PC-3 (cell line): ENCODE measurements at regions not wholly inside any gene's neighbourhood (a gene's known extent, or its start where the extent isn't known, plus 50 kb on each side); places are given as distances from the start of the nearest gene placed in this dataset.

Experiments used
- ATAC-seq: fragments of 200-7000 bp; cut with Tn5 transposase; 2 replicates; pipeline ENCODE4 v1.9.1; 2020; ENCODE audit warnings: mild to moderate bottlenecking, moderate library complexity
- BruUV-seq: library from RNA; stranded (reverse); fragments of 400-500 nt; replicated peaks from 2 replicates; lab custom pipeline; 2021; lab: Mats Ljungman, UMichigan
- CTCF ChIA-PET: fragments of 300-600 bp; sonication (Branson Sonifier 250); formaldehyde crosslinking; loops from one replicate; lab custom pipeline; 2022; ENCODE audit warnings: antibody characterized with exemption; lab: Charles Lee
- POLR2A ChIA-PET: fragments of 300-600 bp; sonication (Branson Sonifier 250); formaldehyde crosslinking; loops from one replicate; lab custom pipeline; 2022; ENCODE audit warnings: antibody characterized with exemption; ENCODE audit not compliant: unreplicated experiment; lab: Charles Lee
- DNase-seq: peaks from one replicate; pipeline ENCODE4 v3.0.0-alpha.2; 2015
- H2AFZ ChIP-seq: fragments of 300-600 bp; sonication (generic); 2 replicates; pipeline ENCODE4 v1.6.0; 2016; ENCODE audit warnings: antibody characterized with exemption, low read length
- H3F3A ChIP-seq: fragments of 300-600 bp; sonication (generic); one replicate; pipeline ENCODE4 v1.6.0; 2017; ENCODE audit warnings: antibody characterized with exemption, low read length, control low read depth, mild to moderate bottlenecking; ENCODE audit not compliant: unreplicated experiment
- H3K27ac ChIP-seq: fragments of 300-600 bp; sonication (generic); 2 replicates; pipeline ENCODE4 v1.5.1; 2016; ENCODE audit warnings: mild to moderate bottlenecking, low read length
- H3K27me3 ChIP-seq: fragments of 300-600 bp; sonication (generic); 2 replicates; pipeline ENCODE4 v1.6.1; 2016; ENCODE audit warnings: low read length, mixed read lengths
- H3K36me3 ChIP-seq: fragments of 300-600 bp; sonication (generic); 2 replicates; pipeline ENCODE4 v1.6.1; 2016; ENCODE audit warnings: low read depth, mixed run types, low read length, mixed read lengths
- H3K4me1 ChIP-seq: fragments of 300-600 bp; sonication (generic); 2 replicates; pipeline ENCODE4 v1.5.1; 2016; ENCODE audit warnings: low read length; ENCODE audit not compliant: insufficient read depth
- H3K4me2 ChIP-seq: fragments of 300-600 bp; sonication (generic); 2 replicates; pipeline ENCODE4 v1.6.0; 2016; ENCODE audit warnings: low read length
- H3K4me3 ChIP-seq: fragments of 300-600 bp; sonication (generic); 2 replicates; pipeline ENCODE4 v1.5.1; 2016; ENCODE audit warnings: mild to moderate bottlenecking, low read length, mixed read lengths
- H3K79me2 ChIP-seq: fragments of 300-600 bp; sonication (generic); 2 replicates; pipeline ENCODE4 v1.6.1; 2017; ENCODE audit warnings: low read length, mixed read lengths
- H3K9ac ChIP-seq: fragments of 300-600 bp; sonication (generic); 2 replicates; pipeline ENCODE4 v1.6.0; 2016; ENCODE audit warnings: mild to moderate bottlenecking, low read length
- H3K9me2 ChIP-seq: fragments of 300-600 bp; sonication (generic); replicated peaks from 2 replicates; pipeline ENCODE4 v1.6.1; 2016; ENCODE audit warnings: mixed run types, low read length, mixed read lengths
- H3K9me3 ChIP-seq: fragments of 300-600 bp; sonication (generic); 2 replicates; pipeline ENCODE4 v1.6.1; 2016; ENCODE audit warnings: low read length, mixed read lengths
- H4K20me1 ChIP-seq: fragments of 300-600 bp; sonication (generic); 2 replicates; pipeline ENCODE4 v1.6.1; 2016; ENCODE audit warnings: low read length, mixed read lengths
- EZH2 ChIP-seq: fragments of 300-600 bp; sonication (generic); IDR thresholded peaks from one replicate; pipeline ENCODE4 v1.6.1; 2017; ENCODE audit warnings: antibody characterized with exemption, mild to moderate bottlenecking, low read length; ENCODE audit not compliant: unreplicated experiment
- EZH2phosphoT487 ChIP-seq: fragments of 300-600 bp; sonication (generic); IDR thresholded peaks from 2 replicates; pipeline ENCODE4 v1.6.1; 2018; ENCODE audit warnings: mild to moderate bottlenecking, antibody characterized with exemption, low read length, borderline replicate concordance
- intact Hi-C: fragments of 100-400 bp; cut with micrococcal nuclease; formaldehyde crosslinking; loops from 2 replicates; pipeline ENCODE4 v1.9.0; 2023
- TF ChIP-seq, protein P1 (sequence below): fragments of 300-600 bp; sonication (generic); conservative IDR thresholded peaks from 2 replicates; pipeline ENCODE4 v1.5.1; 2017; ENCODE audit warnings: antibody characterized with exemption, low read depth, mild to moderate bottlenecking, low read length

DNA sequence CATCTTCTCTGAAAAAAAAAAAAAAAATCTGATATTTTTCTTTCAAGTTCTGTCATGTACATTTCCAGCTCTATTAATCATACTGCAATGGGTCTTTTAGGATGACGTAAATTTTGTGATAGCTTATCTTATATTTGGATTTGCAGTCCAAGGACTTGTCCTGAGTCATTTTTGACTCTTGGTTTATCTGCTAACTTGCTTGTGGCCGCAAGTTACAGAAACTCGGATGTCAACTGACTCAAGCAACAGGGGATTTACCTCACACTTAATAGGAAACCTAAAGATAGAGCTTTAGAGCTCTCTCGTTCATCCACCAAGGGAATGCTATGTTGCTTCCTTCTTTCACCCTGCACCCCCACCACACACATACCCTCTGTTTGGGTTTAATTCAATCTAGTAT is 1433.8 kb upstream of the TENM3 start:
- H3K27me3 ChIP-seq: peaks cover 11% of the 10 kb centered on the region; the same call in 1 of the 2 replicates
- H3K4me2 ChIP-seq: no peak overlapping the region
- H4K20me1 ChIP-seq: no peaks in the 10 kb centered on the region
- ATAC-seq: no peak
- no peaks in the 10 kb centered on the region for H3K4me1 ChIP-seq
- no peak overlapping the region for H3K4me3 ChIP-seq
- H3K9me2 ChIP-seq: no peaks in the 10 kb centered on the region
- no peak overlapping the region for H3K9ac ChIP-seq
- intact Hi-C loops: no loop called here
- DNase-seq: no peak
- H3K36me3 ChIP-seq: no peaks in the 10 kb centered on the region
- no peaks in the 10 kb centered on the region for H3F3A ChIP-seq
- BruUV-seq: no TSS peak
- ChIA-PET CTCF (no interaction called here), POLR2A (no interaction called here)
- TF ChIP-seq, protein P1, sequence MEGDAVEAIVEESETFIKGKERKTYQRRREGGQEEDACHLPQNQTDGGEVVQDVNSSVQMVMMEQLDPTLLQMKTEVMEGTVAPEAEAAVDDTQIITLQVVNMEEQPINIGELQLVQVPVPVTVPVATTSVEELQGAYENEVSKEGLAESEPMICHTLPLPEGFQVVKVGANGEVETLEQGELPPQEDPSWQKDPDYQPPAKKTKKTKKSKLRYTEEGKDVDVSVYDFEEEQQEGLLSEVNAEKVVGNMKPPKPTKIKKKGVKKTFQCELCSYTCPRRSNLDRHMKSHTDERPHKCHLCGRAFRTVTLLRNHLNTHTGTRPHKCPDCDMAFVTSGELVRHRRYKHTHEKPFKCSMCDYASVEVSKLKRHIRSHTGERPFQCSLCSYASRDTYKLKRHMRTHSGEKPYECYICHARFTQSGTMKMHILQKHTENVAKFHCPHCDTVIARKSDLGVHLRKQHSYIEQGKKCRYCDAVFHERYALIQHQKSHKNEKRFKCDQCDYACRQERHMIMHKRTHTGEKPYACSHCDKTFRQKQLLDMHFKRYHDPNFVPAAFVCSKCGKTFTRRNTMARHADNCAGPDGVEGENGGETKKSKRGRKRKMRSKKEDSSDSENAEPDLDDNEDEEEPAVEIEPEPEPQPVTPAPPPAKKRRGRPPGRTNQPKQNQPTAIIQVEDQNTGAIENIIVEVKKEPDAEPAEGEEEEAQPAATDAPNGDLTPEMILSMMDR: no peak
- TF ChIP-seq EZH2 (no peak), EZH2phosphoT487 (no peak)
- H2AFZ ChIP-seq: no peak overlapping the region
- no peaks in the 10 kb centered on the region for H3K9me3 ChIP-seq
- no peak overlapping the region for H3K27ac ChIP-seq
- no peaks in the 10 kb centered on the region for H3K79me2 ChIP-seq

DNA sequence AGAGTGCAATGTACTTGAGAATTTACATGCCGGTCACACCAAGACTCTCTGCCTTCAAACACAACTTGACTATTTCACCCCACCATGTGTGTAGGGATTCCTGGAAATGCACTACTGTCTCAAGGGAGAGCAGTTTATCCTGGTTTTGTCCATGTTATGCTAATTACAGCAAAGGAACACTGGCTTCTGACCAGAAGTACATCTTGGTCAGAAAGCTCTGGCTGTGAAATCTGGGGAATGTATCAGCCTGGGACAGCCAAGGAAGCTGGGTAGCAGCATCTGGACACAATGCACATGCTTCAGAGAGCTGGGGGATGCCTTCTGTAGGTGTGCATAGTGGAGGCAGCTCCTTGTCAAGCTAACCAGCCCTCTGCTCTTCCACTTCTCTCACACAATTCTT is 1432.6 kb upstream of the TENM3 start:
- no peaks in the 10 kb centered on the region for H3F3A ChIP-seq
- H3K27me3 ChIP-seq: peaks cover 17% of the 10 kb centered on the region
- intact Hi-C loops: no loop called here
- BruUV-seq: no TSS peak
- H3K4me2 ChIP-seq: no peak overlapping the region
- no peak overlapping the region for H3K4me3 ChIP-seq
- no peak overlapping the region for H3K27ac ChIP-seq
- H4K20me1 ChIP-seq: no peaks in the 10 kb centered on the region
- POLR2A ChIA-PET: no interaction called here
- ATAC-seq (no peak), DNase-seq (no peak)
- no peak overlapping the region for H2AFZ ChIP-seq
- TF ChIP-seq, protein P1: no peak
- TF ChIP-seq EZH2phosphoT487: no peak
- H3K9ac ChIP-seq: no peak overlapping the region
- CTCF ChIA-PET: no interaction called here
- no peaks in the 10 kb centered on the region for H3K9me3 ChIP-seq
- no peaks in the 10 kb centered on the region for H3K9me2 ChIP-seq
- no peaks in the 10 kb centered on the region for H3K4me1 ChIP-seq
- H3K36me3 ChIP-seq: no peaks in the 10 kb centered on the region
- no peaks in the 10 kb centered on the region for H3K79me2 ChIP-seq

DNA sequence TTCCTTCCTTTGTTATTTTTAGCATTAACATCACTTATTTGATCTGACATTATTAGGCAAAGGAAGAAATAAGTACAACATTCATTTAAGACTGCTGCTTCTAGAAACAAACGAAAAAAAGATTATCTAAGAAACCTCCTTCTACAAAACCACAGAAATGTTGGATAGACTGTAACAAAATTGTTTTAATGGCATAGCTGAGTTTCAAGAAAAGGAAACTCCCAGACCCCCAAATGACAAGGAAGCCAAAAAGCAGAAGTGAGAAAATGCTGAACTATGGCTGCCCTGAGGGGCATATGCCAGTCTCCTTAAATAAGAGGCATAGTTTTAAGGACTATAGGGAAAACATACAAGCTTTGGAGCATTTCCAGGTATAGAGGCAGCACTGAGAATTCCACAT is 1431.6 kb upstream of the TENM3 start:
- DNase-seq: no peak
- no TSS peak for BruUV-seq
- TF ChIP-seq EZH2: no peak
- no peak for TF ChIP-seq EZH2phosphoT487
- TF ChIP-seq, protein P1: no peak
- Histone ChIP-seq H3K9ac (no peak overlapping the region), H3K9me3 (no peaks in the 10 kb centered on the region), H2AFZ (no peak overlapping the region), H3K36me3 (no peaks in the 10 kb centered on the region), H3K4me1 (no peaks in the 10 kb centered on the region), H3K79me2 (no peaks in the 10 kb centered on the region), H4K20me1 (no peaks in the 10 kb centered on the region), H3K9me2 (no peaks in the 10 kb centered on the region), H3K4me3 (no peak overlapping the region), H3K4me2 (no peak overlapping the region), H3K27me3 (peaks cover 23% of the 10 kb centered on the region), H3F3A (no peaks in the 10 kb centered on the region), H3K27ac (no peak overlapping the region)
- ChIA-PET POLR2A (no interaction called here), CTCF (no interaction called here)
- intact Hi-C loops: no loop called here
- no peak for ATAC-seq
